MM.1S (cell line): ENCODE measurements at regions not wholly inside any gene's neighbourhood (a gene's known extent, or its start where the extent isn't known, plus 50 kb on each side); places are given as distances from the start of the nearest gene placed in this dataset.

Experiments used
- DNase-seq: peaks from one replicate; pipeline ENCODE4 v3.0.0-alpha.2; 2015
- H2AFZ ChIP-seq: fragments of 300-600 bp; sonication (generic); 2 replicates; pipeline ENCODE4 v1.6.0; 2016; ENCODE audit warnings: antibody characterized with exemption, low read length
- H3F3A ChIP-seq: fragments of 300-600 bp; sonication (generic); 2 replicates; pipeline ENCODE4 v1.6.1; 2016; ENCODE audit warnings: mild to moderate bottlenecking, antibody characterized with exemption, low read length, moderate library complexity, mixed read lengths; ENCODE audit not compliant: insufficient read depth
- H3K27ac ChIP-seq: fragments of 300-600 bp; sonication (generic); 2 replicates; pipeline ENCODE4 v1.5.1; 2016; ENCODE audit warnings: mild to moderate bottlenecking, low read length
- H3K27me3 ChIP-seq: fragments of 300-600 bp; sonication (generic); replicated peaks from 2 replicates; pipeline ENCODE4 v1.6.0; 2016; ENCODE audit warnings: low read length; ENCODE audit not compliant: insufficient read depth
- H3K36me3 ChIP-seq: fragments of 300-600 bp; sonication (generic); replicated peaks from 2 replicates; pipeline ENCODE4 v1.6.1; 2016; ENCODE audit warnings: mild to moderate bottlenecking, low read length, mixed read lengths; ENCODE audit not compliant: insufficient read depth
- H3K4me1 ChIP-seq: fragments of 300-600 bp; sonication (generic); 2 replicates; pipeline ENCODE4 v1.6.1; 2016; ENCODE audit warnings: low read length, mixed read lengths
- H3K4me2 ChIP-seq: fragments of 300-600 bp; sonication (generic); 2 replicates; pipeline ENCODE4 v1.6.0; 2016; ENCODE audit warnings: low read depth, low read length
- H3K4me3 ChIP-seq: fragments of 300-600 bp; sonication (generic); 2 replicates; pipeline ENCODE4 v1.5.1; 2016; ENCODE audit warnings: low read length, mixed read lengths
- H3K79me2 ChIP-seq: fragments of 300-600 bp; sonication (generic); 2 replicates; pipeline ENCODE4 v1.6.1; 2016; ENCODE audit warnings: mixed run types, low read length, mixed read lengths
- H3K9ac ChIP-seq: fragments of 300-600 bp; sonication (generic); 2 replicates; pipeline ENCODE4 v1.6.1; 2016; ENCODE audit warnings: low read length, mixed read lengths
- H3K9me2 ChIP-seq: fragments of 300-600 bp; sonication (generic); replicated peaks from 2 replicates; pipeline ENCODE4 v1.6.1; 2016; ENCODE audit warnings: mild to moderate bottlenecking, low read length, mixed read lengths; ENCODE audit not compliant: insufficient read depth
- H3K9me3 ChIP-seq: fragments of 300-600 bp; sonication (generic); replicated peaks from 2 replicates; pipeline ENCODE4 v1.6.1; 2016; ENCODE audit warnings: mild to moderate bottlenecking, low read length, mixed read lengths; ENCODE audit not compliant: insufficient read depth
- H4K20me1 ChIP-seq: fragments of 300-600 bp; sonication (generic); 2 replicates; pipeline ENCODE4 v1.6.1; 2016; ENCODE audit warnings: mild to moderate bottlenecking, low read length, moderate library complexity, mixed read lengths; ENCODE audit not compliant: insufficient read depth
- CTCF ChIP-seq: fragments of 300-600 bp; sonication (generic); IDR thresholded peaks from 2 replicates; pipeline ENCODE4 v1.5.1; 2016; ENCODE audit warnings: antibody characterized with exemption, low read length, mixed read lengths
- EZH2 ChIP-seq: fragments of 300-600 bp; sonication (generic); optimal IDR thresholded peaks from 2 replicates; pipeline ENCODE3; 2017; ENCODE audit warnings: low read depth, mild to moderate bottlenecking, antibody characterized with exemption, low read length, mixed read lengths
- EZH2phosphoT487 ChIP-seq: fragments of 300-600 bp; sonication (generic); IDR thresholded peaks from 2 replicates; pipeline ENCODE4 v1.6.1; 2018; ENCODE audit warnings: antibody characterized with exemption, low read length

GRCh38 chr11:134882141-134882540 lies 470.1 kb upstream of the B3GAT1 start:
- H2AFZ ChIP-seq: no peak overlapping the region

DNA sequence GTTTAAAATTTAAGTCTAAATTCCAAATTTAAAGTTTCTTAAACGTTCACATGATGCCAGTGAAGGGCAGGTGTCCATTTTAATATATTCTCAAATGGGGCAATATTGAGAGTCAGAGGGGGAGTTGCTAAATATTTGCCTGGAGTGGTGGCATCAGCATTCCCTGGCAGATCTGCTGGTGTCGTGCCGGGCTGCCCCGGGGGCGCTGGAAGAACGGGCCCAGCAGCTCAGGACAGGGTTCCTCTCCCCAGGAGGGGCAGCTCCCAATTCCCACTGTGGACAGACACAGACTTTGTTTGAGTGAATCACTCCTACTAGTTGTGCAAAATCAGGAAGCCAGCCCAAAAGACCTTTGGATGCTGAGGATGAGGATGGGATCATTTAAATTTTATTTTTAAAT lies 468.7 kb upstream of the B3GAT1 start:
- H3K4me2 ChIP-seq: no peak overlapping the region
- no peaks in the 10 kb centered on the region for H3F3A ChIP-seq
- H3K27me3 ChIP-seq: no peaks in the 10 kb centered on the region

More at GRCh38 chr11:134882141-134882540, 470.1 kb upstream of the B3GAT1 start:
- Histone ChIP-seq H3K9ac (no peak overlapping the region), H3K4me2 (no peak overlapping the region), H3K27ac (no peak overlapping the region), H3K4me3 (no peak overlapping the region), H3F3A (no peaks in the 10 kb centered on the region), H3K9me2 (no peaks in the 10 kb centered on the region), H3K9me3 (no peaks in the 10 kb centered on the region), H3K36me3 (no peaks in the 10 kb centered on the region), H3K4me1 (no peaks in the 10 kb centered on the region), H3K27me3 (no peaks in the 10 kb centered on the region; the same call in 1 of the 2 replicates), H3K79me2 (no peaks in the 10 kb centered on the region), H4K20me1 (no peaks in the 10 kb centered on the region)
- no peak for DNase-seq
- TF ChIP-seq EZH2phosphoT487 (no peak), EZH2 (no peak)

GRCh38 chr11:134879931-134880330 lies 467.9 kb upstream of the B3GAT1 start:
- H3K9me2 ChIP-seq: no peaks in the 10 kb centered on the region
- no peaks in the 10 kb centered on the region for H3K79me2 ChIP-seq
- no peak overlapping the region for H2AFZ ChIP-seq
- no peak overlapping the region for H3K27ac ChIP-seq
- DNase-seq: no peak
- H3K9ac ChIP-seq: no peak overlapping the region
- no peaks in the 10 kb centered on the region for H3K4me1 ChIP-seq
- TF ChIP-seq EZH2phosphoT487 (no peak), CTCF (no peak), EZH2 (no peak)
- H3K36me3 ChIP-seq: no peaks in the 10 kb centered on the region
- no peak overlapping the region for H3K4me3 ChIP-seq
- H3F3A ChIP-seq: no peaks in the 10 kb centered on the region
- H3K9me3 ChIP-seq: no peaks in the 10 kb centered on the region
- no peaks in the 10 kb centered on the region for H3K27me3 ChIP-seq
- H3K4me2 ChIP-seq: no peak overlapping the region
- H4K20me1 ChIP-seq: no peaks in the 10 kb centered on the region

More for the DNA sequence above, 468.7 kb upstream of the B3GAT1 start:
- TF ChIP-seq EZH2phosphoT487: no peak
- no peak for TF ChIP-seq EZH2
- Histone ChIP-seq H3K9ac (no peak overlapping the region), H3K4me1 (no peaks in the 10 kb centered on the region), H3K36me3 (no peaks in the 10 kb centered on the region), H3K27ac (no peak overlapping the region), H3K79me2 (no peaks in the 10 kb centered on the region), H3K9me3 (no peaks in the 10 kb centered on the region), H4K20me1 (no peaks in the 10 kb centered on the region), H3K4me3 (no peak overlapping the region), H2AFZ (no peak overlapping the region), H3K9me2 (no peaks in the 10 kb centered on the region)
- DNase-seq: no peak

DNA sequence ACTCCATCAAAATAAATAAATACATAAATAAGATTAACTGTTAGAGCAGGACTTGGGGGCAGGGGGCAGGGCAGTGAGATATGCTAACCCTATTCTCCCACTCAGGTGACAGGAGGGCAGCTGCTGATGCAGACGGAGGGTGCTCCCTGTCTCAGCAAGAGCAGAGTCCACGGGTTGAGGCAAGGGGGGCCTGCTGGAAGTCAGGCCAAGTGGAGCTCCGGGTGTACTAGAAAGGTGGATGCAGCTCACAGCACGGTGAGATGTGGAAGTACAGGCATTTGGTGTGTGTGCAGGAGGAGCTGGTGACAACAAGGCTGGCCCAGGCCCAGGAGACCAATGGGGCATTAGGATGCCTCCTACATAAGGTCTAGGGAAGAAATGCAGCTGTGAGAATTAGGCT lies 467.3 kb upstream of the B3GAT1 start:
- Histone ChIP-seq H3K9me2 (no peaks in the 10 kb centered on the region), H3K36me3 (no peaks in the 10 kb centered on the region), H3K27me3 (no peaks in the 10 kb centered on the region), H4K20me1 (no peaks in the 10 kb centered on the region), H3K79me2 (no peaks in the 10 kb centered on the region), H3K9ac (no peak overlapping the region), H3K9me3 (no peaks in the 10 kb centered on the region), H3K4me2 (no peak overlapping the region), H3K27ac (no peak overlapping the region), H3K4me1 (no peaks in the 10 kb centered on the region), H3F3A (no peaks in the 10 kb centered on the region), H3K4me3 (no peak overlapping the region), H2AFZ (no peak overlapping the region)
- TF ChIP-seq EZH2phosphoT487: no peak
- no peak for TF ChIP-seq EZH2
- TF ChIP-seq CTCF: no peak
- no peak for DNase-seq
